Erythroblast (primary cell): ENCODE measurements at regions not wholly inside any gene's neighbourhood (a gene's known extent, or its start where the extent isn't known, plus 50 kb on each side); places are given as distances from the start of the nearest gene placed in this dataset.
"Not testable (repeated sequence)": the region's sequence is repeated elsewhere in the genome, so short reads cannot be mapped to it uniquely, and the experiment has no call there.

ENCODE experiments used
- GATA1 ChIP-seq: IDR thresholded peaks from 2 replicates; pipeline ENCODE4 v1.6.1; 2011; ENCODE audit warnings: low read depth, mild to moderate bottlenecking, control low read depth, low read length, moderate library complexity
- POLR2A ChIP-seq: IDR thresholded peaks from 2 replicates; pipeline ENCODE4 v1.6.1; 2011; ENCODE audit warnings: mild to moderate bottlenecking, low read length

DNA sequence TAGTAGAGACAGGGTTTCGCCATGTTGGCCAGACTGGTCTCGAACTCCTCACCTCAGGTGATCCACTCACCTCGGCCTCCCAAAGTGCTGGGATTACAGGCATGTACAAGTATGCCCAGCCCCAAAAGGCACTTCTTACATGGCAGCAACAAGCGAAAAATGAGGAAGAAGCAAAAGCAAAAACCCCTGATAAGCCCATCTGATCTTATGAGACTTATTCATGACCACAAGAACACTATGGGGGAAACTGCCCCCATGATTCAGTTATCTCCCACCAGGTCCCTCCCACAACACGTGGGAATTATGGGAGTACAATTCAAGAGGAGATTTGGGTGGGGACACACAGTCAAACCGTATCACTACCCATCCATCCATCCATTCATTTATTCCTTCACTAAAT, 163.0 kb upstream of the PDE7B start:
- not testable (repeated sequence) for TF ChIP-seq POLR2A, GATA1
